Neuron (in vitro differentiated cells): ENCODE measurements at regions not wholly inside any gene's neighbourhood (a gene's known extent, or its start where the extent isn't known, plus 50 kb on each side); places are given as distances from the start of the nearest gene placed in this dataset.
"Not testable (repeated sequence)": the region's sequence is repeated elsewhere in the genome, so short reads cannot be mapped to it uniquely, and the experiment has no call there.

Experiments used
- H2AFZ ChIP-seq: one replicate; pipeline ENCODE4 v1.6.1; 2013; ENCODE audit warnings: low read depth, mild to moderate bottlenecking, inconsistent platforms, low read length, moderate library complexity
- H3K27me3 ChIP-seq: one replicate; pipeline ENCODE4 v1.6.1; 2013; ENCODE audit warnings: low read length; ENCODE audit not compliant: insufficient read depth
- H3K36me3 ChIP-seq: one replicate; pipeline ENCODE4 v1.6.1; 2013; ENCODE audit warnings: low read length; ENCODE audit not compliant: insufficient read depth
- H3K4me1 ChIP-seq: one replicate; pipeline ENCODE4 v1.6.1; 2013; ENCODE audit warnings: low read length; ENCODE audit not compliant: insufficient read depth
- H3K4me3 ChIP-seq: 2 replicates; pipeline ENCODE4 v1.5.1; 2013; ENCODE audit warnings: mild to moderate bottlenecking, low read length, moderate library complexity
- H3K9me3 ChIP-seq: one replicate; pipeline ENCODE4 v1.6.1; 2013; ENCODE audit warnings: low read length

GRCh38 chr7:8314566-8314965, 52.6 kb upstream of the ICA1 start:
- no peak overlapping the region for H2AFZ ChIP-seq
- peaks cover 6% of the 10 kb centered on the region for H3K9me3 ChIP-seq
- H3K36me3 ChIP-seq: no peaks in the 10 kb centered on the region
- no peak overlapping the region for H3K4me3 ChIP-seq
- H3K4me1 ChIP-seq: no peaks in the 10 kb centered on the region
- no peaks in the 10 kb centered on the region for H3K27me3 ChIP-seq

- Histone ChIP-seq H2AFZ (no peak overlapping the region), H3K4me3 (no peak overlapping the region), H3K27me3 (no peaks in the 10 kb centered on the region), H3K36me3 (no peaks in the 10 kb centered on the region), H3K9me3 (peaks cover 1% of the 10 kb centered on the region), H3K4me1 (no peaks in the 10 kb centered on the region)
Measured at GRCh38 chr7:8319115-8319514, 57.1 kb upstream of the ICA1 start.

- Histone ChIP-seq H3K36me3 (no peaks in the 10 kb centered on the region), H3K9me3 (no peaks in the 10 kb centered on the region), H3K4me1 (no peaks in the 10 kb centered on the region), H2AFZ (no peak overlapping the region), H3K27me3 (no peaks in the 10 kb centered on the region), H3K4me3 (no peak overlapping the region)
Measured at GRCh38 chr7:8320174-8320573, 58.2 kb upstream of the ICA1 start.

DNA sequence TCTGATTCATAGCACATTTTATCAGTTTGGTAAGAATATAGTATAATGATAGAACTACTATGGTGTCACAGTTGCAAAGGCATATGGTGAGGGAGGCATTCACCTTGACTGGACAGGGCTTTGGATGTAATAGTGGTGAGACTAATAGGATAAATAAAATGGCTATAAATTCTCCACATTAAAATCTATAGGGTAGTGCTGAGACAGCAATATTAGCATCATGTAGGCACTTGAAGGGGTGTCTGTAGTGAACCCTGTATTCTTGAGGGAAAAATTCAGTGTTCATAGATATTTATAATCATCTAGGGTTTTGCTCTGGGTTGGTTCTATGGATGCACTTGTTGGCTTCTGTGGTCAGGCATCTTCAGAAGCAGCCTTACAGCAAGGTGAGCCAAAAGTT, 59.3 kb upstream of the ICA1 start:
- Histone ChIP-seq H3K36me3 (no peaks in the 10 kb centered on the region), H3K9me3 (no peaks in the 10 kb centered on the region), H3K4me1 (no peaks in the 10 kb centered on the region), H3K4me3 (no peak overlapping the region), H2AFZ (no peak overlapping the region), H3K27me3 (no peaks in the 10 kb centered on the region)

- H2AFZ ChIP-seq: no peak overlapping the region
- no peaks in the 10 kb centered on the region for H3K4me1 ChIP-seq
- H3K27me3 ChIP-seq: no peaks in the 10 kb centered on the region
- H3K4me3 ChIP-seq: no peak overlapping the region
- no peaks in the 10 kb centered on the region for H3K36me3 ChIP-seq
- H3K9me3 ChIP-seq: no peaks in the 10 kb centered on the region
Measured at GRCh38 chr7:8322667-8323066, 60.7 kb upstream of the ICA1 start.

DNA sequence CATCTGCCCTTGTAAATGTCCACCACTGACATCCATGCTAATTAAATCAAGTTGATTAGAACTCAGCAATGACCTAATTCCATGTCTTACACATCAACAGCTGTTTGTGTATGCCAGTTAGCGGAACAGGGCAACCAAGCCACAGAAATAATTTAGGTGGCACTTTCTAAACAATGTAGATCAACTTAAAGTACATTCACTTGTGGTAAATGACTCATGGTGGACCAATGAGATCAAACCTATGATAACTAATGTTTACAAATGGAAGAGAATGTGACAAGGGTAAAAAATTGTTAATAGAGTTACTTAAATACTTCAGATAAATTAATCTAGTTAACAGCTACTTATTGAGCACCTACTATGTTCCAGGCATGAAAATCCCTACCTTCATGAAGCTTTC, 63.1 kb upstream of the ICA1 start:
- Histone ChIP-seq H3K36me3 (no peaks in the 10 kb centered on the region), H3K27me3 (no peaks in the 10 kb centered on the region), H2AFZ (no peak overlapping the region), H3K4me3 (no peak overlapping the region), H3K4me1 (no peaks in the 10 kb centered on the region), H3K9me3 (no peaks in the 10 kb centered on the region)

- no peaks in the 10 kb centered on the region for H3K27me3 ChIP-seq
- H3K4me3 ChIP-seq: no peak overlapping the region
- H2AFZ ChIP-seq: no peak overlapping the region
- H3K4me1 ChIP-seq: no peaks in the 10 kb centered on the region
- no peaks in the 10 kb centered on the region for H3K36me3 ChIP-seq
- no peaks in the 10 kb centered on the region for H3K9me3 ChIP-seq
Measured at GRCh38 chr7:8327199-8327598, 65.2 kb upstream of the ICA1 start.

DNA sequence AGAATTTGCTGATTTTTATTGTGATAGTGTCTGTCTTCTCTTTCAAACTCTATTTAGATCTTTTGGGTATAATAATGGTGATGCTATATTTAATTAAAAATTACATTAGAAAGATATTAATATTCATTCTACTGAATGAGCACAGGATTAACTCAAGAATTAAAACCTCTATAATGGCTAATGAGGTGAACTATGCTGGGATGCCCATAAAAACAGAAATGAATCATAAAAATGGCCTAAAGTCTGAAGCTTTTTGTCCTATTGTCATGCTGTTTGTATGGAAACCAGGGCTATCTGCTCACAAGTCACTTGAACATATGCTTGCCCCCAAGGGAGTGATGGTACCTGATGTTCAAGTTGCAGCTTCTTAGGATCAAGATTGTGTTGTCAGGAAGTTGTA, 76.2 kb upstream of the ICA1 start:
- H3K9me3 ChIP-seq: no peaks in the 10 kb centered on the region
- H3K27me3 ChIP-seq: no peaks in the 10 kb centered on the region
- no peak overlapping the region for H2AFZ ChIP-seq
- H3K36me3 ChIP-seq: no peaks in the 10 kb centered on the region
- H3K4me3 ChIP-seq: no peak overlapping the region
- H3K4me1 ChIP-seq: peaks cover under 1% of the 10 kb centered on the region

DNA sequence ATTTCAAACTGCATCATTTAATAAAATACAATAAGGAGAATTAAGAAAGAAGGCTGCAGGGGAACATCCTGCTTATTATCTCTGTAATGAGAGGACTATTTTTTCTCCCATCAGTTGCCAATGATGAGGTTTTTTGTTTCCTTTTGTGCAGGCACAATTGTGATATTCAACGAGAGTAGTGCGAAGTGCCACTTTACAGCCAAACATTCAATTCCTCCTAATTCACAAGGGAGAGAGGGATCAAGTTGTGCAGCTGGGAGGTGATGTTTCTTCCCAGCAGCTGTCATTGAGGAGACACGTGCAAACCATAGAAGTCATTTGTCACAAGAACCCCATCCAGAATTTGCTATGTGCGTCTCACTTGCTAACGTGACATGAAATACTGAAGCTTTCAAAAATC, 81.6 kb upstream of the ICA1 start:
- Histone ChIP-seq H3K4me1 (peaks cover 6% of the 10 kb centered on the region), H3K36me3 (no peaks in the 10 kb centered on the region), H3K27me3 (no peaks in the 10 kb centered on the region), H2AFZ (no peak overlapping the region), H3K9me3 (peaks cover 2% of the 10 kb centered on the region), H3K4me3 (no peak overlapping the region)

DNA sequence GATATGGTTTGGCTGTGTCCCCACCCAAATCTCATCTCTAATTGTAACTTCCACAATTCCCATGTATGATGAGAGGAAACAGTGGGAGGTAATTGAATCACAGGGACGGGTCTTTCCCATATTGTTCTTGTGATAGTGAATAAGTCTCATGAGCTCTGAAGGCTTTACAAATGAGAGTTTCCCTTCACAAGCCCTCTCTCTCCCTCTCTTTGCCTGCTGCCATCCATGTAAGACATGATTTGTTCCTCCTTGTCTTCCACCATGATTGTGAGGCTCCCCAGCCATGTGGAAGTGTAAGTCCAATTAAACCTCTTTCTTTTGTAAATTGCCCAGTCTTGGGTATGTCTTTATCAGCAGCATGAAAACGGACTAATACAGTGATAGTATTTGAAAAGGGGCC, 85.4 kb upstream of the ICA1 start:
- H3K4me3 ChIP-seq, H2AFZ ChIP-seq, H3K4me1 ChIP-seq, H3K36me3 ChIP-seq, H3K9me3 ChIP-seq, H3K27me3 ChIP-seq: not testable (repeated sequence)

DNA sequence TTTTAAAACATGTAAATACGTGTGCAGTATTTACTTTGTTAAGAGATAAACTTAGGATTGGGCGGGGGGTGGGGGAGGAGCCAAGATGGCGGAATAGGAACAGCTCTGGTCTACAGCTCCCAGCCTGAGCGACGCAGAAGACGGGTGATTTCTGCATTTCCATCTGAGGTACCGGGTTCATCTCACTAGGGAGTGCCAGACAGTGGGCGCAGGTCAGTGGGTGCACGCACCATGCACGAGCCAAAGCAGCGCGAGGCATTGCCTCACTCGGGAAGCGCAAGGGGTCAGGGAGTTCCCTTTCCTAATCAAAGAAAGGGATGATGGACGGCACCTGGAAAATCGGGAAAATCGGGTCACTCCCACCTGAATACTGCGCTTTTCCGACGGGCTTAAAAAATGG, 81.8 kb upstream of the NXPH1 start:
- H3K4me3 ChIP-seq, H3K4me1 ChIP-seq, H3K27me3 ChIP-seq, H3K36me3 ChIP-seq, H3K9me3 ChIP-seq, H2AFZ ChIP-seq: not testable (repeated sequence)

- H2AFZ ChIP-seq: no peak overlapping the region
- H3K27me3 ChIP-seq: no peaks in the 10 kb centered on the region
- H3K4me1 ChIP-seq: peaks cover 10% of the 10 kb centered on the region
- no peaks in the 10 kb centered on the region for H3K36me3 ChIP-seq
- H3K4me3 ChIP-seq: no peak overlapping the region
- no peaks in the 10 kb centered on the region for H3K9me3 ChIP-seq
Measured at GRCh38 chr7:8353991-8354390, 79.4 kb upstream of the NXPH1 start.

GRCh38 chr7:8354503-8354902, 78.9 kb upstream of the NXPH1 start:
- Histone ChIP-seq H2AFZ (no peak overlapping the region), H3K4me1 (peaks cover 10% of the 10 kb centered on the region), H3K36me3 (no peaks in the 10 kb centered on the region), H3K4me3 (no peak overlapping the region), H3K9me3 (no peaks in the 10 kb centered on the region), H3K27me3 (no peaks in the 10 kb centered on the region)

GRCh38 chr7:8356071-8356470, 77.3 kb upstream of the NXPH1 start:
- Histone ChIP-seq H3K36me3 (no peaks in the 10 kb centered on the region), H3K4me1 (peaks cover 15% of the 10 kb centered on the region), H2AFZ (no peak overlapping the region), H3K27me3 (no peaks in the 10 kb centered on the region), H3K4me3 (no peak overlapping the region), H3K9me3 (no peaks in the 10 kb centered on the region)
